Karpas-422 (cell line): ENCODE measurements at regions not wholly inside any gene's neighbourhood (a gene's known extent, or its start where the extent isn't known, plus 50 kb on each side); places are given as distances from the start of the nearest gene placed in this dataset.
"Not testable (repeated sequence)": the region's sequence is repeated elsewhere in the genome, so short reads cannot be mapped to it uniquely, and the experiment has no call there.

Experiments used
- DNase-seq: peaks from one replicate; pipeline ENCODE4 v3.0.0-alpha.2; 2015
- H2AFZ ChIP-seq: fragments of 200-600 bp; sonication (generic); 2 replicates; pipeline ENCODE4 v1.6.1; 2014; ENCODE audit warnings: antibody characterized with exemption, low read length, mixed read lengths
- H3K27ac ChIP-seq: fragments of 200-600 bp; sonication (generic); 2 replicates; pipeline ENCODE4 v1.5.1; 2014; ENCODE audit warnings: mild to moderate bottlenecking, low read length, moderate library complexity
- H3K27me3 ChIP-seq: fragments of 200-600 bp; sonication (generic); 2 replicates; pipeline ENCODE4 v1.6.1; 2014; ENCODE audit warnings: low read length, mixed read lengths
- H3K36me3 ChIP-seq: fragments of 200-600 bp; sonication (generic); 2 replicates; pipeline ENCODE4 v1.6.1; 2014; ENCODE audit warnings: low read length, mixed read lengths; ENCODE audit not compliant: insufficient read depth
- H3K4me1 ChIP-seq: fragments of 200-600 bp; sonication (generic); 2 replicates; pipeline ENCODE4 v1.6.1; 2014; ENCODE audit warnings: mild to moderate bottlenecking, low read length, mixed read lengths
- H3K4me2 ChIP-seq: fragments of 200-600 bp; sonication (generic); 2 replicates; pipeline ENCODE4 v1.6.1; 2014; ENCODE audit warnings: low read length, low read depth, mild to moderate bottlenecking; ENCODE audit not compliant: poor library complexity, severe bottlenecking
- H3K4me3 ChIP-seq: fragments of 200-600 bp; sonication (generic); 2 replicates; pipeline ENCODE4 v1.5.1; 2014; ENCODE audit warnings: mild to moderate bottlenecking, antibody characterized with exemption, low read length, mixed read lengths
- H3K79me2 ChIP-seq: fragments of 200-600 bp; sonication (generic); 2 replicates; pipeline ENCODE4 v1.6.1; 2014; ENCODE audit warnings: mild to moderate bottlenecking, low read length, mixed read lengths
- H3K9ac ChIP-seq: fragments of 200-600 bp; sonication (generic); 2 replicates; pipeline ENCODE4 v1.6.0; 2014; ENCODE audit warnings: low read length
- H3K9me2 ChIP-seq: fragments of 200-600 bp; sonication (generic), shearing (Covaris generic); replicated peaks from 2 replicates; pipeline ENCODE4 v1.6.0; 2014; ENCODE audit warnings: mild to moderate bottlenecking, low read length, moderate library complexity; ENCODE audit not compliant: insufficient read depth
- H3K9me3 ChIP-seq: fragments of 300-700, 200-600 bp; sonication (generic); 2 replicates; pipeline ENCODE4 v1.6.1; 2014; ENCODE audit warnings: low read length, mixed read lengths
- H4K20me1 ChIP-seq: fragments of 200-600 bp; sonication (generic); 2 replicates; pipeline ENCODE4 v1.6.1; 2014; ENCODE audit warnings: mild to moderate bottlenecking, antibody characterized with exemption, low read length, low read depth; ENCODE audit not compliant: insufficient read depth

GRCh38 chr4:189202869-189203271 lies 737.8 kb upstream of the FRG1 start:
- DNase-seq, result no peak
- H2AFZ ChIP-seq, result no peak overlapping the region
- no peak overlapping the region for H3K27ac ChIP-seq
- no peak overlapping the region for H3K9ac ChIP-seq
- peak overlapping the region; percentile 72 for H3K4me2 ChIP-seq
- H3K9me2 ChIP-seq, result no peaks in the 10 kb centered on the region
- no peaks in the 10 kb centered on the region for H3K36me3 ChIP-seq
- no peak overlapping the region for H3K4me3 ChIP-seq
- no peaks in the 10 kb centered on the region for H4K20me1 ChIP-seq
- H3K4me1 ChIP-seq, result peaks cover 10% of the 10 kb centered on the region; the same call in 1 of the 2 replicates
- no peaks in the 10 kb centered on the region for H3K79me2 ChIP-seq
- H3K27me3 ChIP-seq, result no peaks in the 10 kb centered on the region
- no peaks in the 10 kb centered on the region for H3K9me3 ChIP-seq

GRCh38 chr4:189204616-189205015 lies 736.1 kb upstream of the FRG1 start:
- no peak overlapping the region for H2AFZ ChIP-seq
- DNase-seq, result no peak
- H3K4me3 ChIP-seq, result no peak overlapping the region
- H3K27ac ChIP-seq, result no peak overlapping the region
- H3K36me3 ChIP-seq, result no peaks in the 10 kb centered on the region
- H3K9me2 ChIP-seq, result no peaks in the 10 kb centered on the region
- no peak overlapping the region for H3K4me2 ChIP-seq
- H3K9me3 ChIP-seq, result no peaks in the 10 kb centered on the region
- no peaks in the 10 kb centered on the region for H3K79me2 ChIP-seq
- no peaks in the 10 kb centered on the region for H3K27me3 ChIP-seq
- H4K20me1 ChIP-seq, result no peaks in the 10 kb centered on the region
- no peak overlapping the region for H3K9ac ChIP-seq
- peaks cover 10% of the 10 kb centered on the region; the same call in 1 of the 2 replicates for H3K4me1 ChIP-seq

GRCh38 chr4:189206953-189207352 lies 733.7 kb upstream of the FRG1 start:
- no peaks in the 10 kb centered on the region for H3K79me2 ChIP-seq
- H3K36me3 ChIP-seq, result no peaks in the 10 kb centered on the region
- H3K9ac ChIP-seq, result no peak overlapping the region
- H3K9me2 ChIP-seq, result no peaks in the 10 kb centered on the region
- no peaks in the 10 kb centered on the region for H3K27me3 ChIP-seq
- H2AFZ ChIP-seq, result no peak overlapping the region
- H3K4me2 ChIP-seq, result no peak overlapping the region
- H3K4me1 ChIP-seq, result peaks cover 7% of the 10 kb centered on the region; the same call in 1 of the 2 replicates
- H3K9me3 ChIP-seq, result no peaks in the 10 kb centered on the region
- no peak for DNase-seq
- H3K27ac ChIP-seq, result no peak overlapping the region
- H3K4me3 ChIP-seq, result no peak overlapping the region
- no peaks in the 10 kb centered on the region for H4K20me1 ChIP-seq

GRCh38 chr4:189207872-189208271 lies 732.8 kb upstream of the FRG1 start:
- Histone ChIP-seq H4K20me1 (no peaks in the 10 kb centered on the region), H3K79me2 (no peaks in the 10 kb centered on the region), H2AFZ (no peak overlapping the region), H3K4me1 (no peaks in the 10 kb centered on the region), H3K9ac (no peak overlapping the region), H3K9me3 (no peaks in the 10 kb centered on the region), H3K27me3 (no peaks in the 10 kb centered on the region), H3K27ac (no peak overlapping the region), H3K4me2 (no peak overlapping the region), H3K4me3 (no peak overlapping the region), H3K9me2 (no peaks in the 10 kb centered on the region), H3K36me3 (no peaks in the 10 kb centered on the region)
- no peak for DNase-seq

GRCh38 chr4:189215574-189215973 lies 725.1 kb upstream of the FRG1 start:
- Histone ChIP-seq H3K9ac (no peak overlapping the region), H3K27ac (no peak overlapping the region), H3K9me2 (no peaks in the 10 kb centered on the region), H3K36me3 (no peaks in the 10 kb centered on the region), H3K4me3 (no peak overlapping the region), H2AFZ (no peak overlapping the region), H3K27me3 (no peaks in the 10 kb centered on the region), H3K4me2 (no peak overlapping the region), H4K20me1 (no peaks in the 10 kb centered on the region), H3K9me3 (no peaks in the 10 kb centered on the region), H3K4me1 (no peaks in the 10 kb centered on the region), H3K79me2 (no peaks in the 10 kb centered on the region)
- no peak for DNase-seq

DNA sequence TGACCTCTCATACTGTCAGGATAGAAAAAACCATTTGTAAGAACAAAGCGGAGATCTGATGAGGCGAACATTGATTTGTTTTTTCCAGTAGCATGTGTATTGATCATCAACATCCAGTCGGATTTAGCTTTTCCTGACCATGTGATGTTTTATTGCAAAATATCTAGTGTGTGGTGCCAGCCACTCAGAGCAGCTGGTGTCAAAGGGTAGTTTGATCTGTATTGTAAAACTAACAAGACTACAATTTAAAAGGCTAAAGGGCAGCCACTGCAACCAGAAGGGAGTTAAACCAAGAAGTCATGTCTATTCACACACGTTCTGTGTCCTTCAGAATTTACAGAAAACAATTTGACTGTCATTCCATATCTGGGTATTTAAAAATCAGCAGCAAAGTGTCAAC lies 719.0 kb upstream of the FRG1 start:
- Histone ChIP-seq H3K27me3 (no peaks in the 10 kb centered on the region), H3K36me3 (no peaks in the 10 kb centered on the region), H3K79me2 (no peaks in the 10 kb centered on the region), H3K4me2 (no peak overlapping the region), H3K9ac (no peak overlapping the region), H2AFZ (no peak overlapping the region), H3K4me1 (no peaks in the 10 kb centered on the region), H3K27ac (no peak overlapping the region), H3K4me3 (no peak overlapping the region), H3K9me3 (no peaks in the 10 kb centered on the region), H4K20me1 (no peaks in the 10 kb centered on the region), H3K9me2 (no peaks in the 10 kb centered on the region)
- no peak for DNase-seq

- Histone ChIP-seq H3K9ac (no peak overlapping the region), H3K9me3 (no peaks in the 10 kb centered on the region), H3K4me1 (no peaks in the 10 kb centered on the region), H3K27me3 (no peaks in the 10 kb centered on the region), H3K79me2 (no peaks in the 10 kb centered on the region), H3K27ac (no peak overlapping the region), H3K4me3 (no peak overlapping the region), H3K4me2 (no peak overlapping the region), H3K9me2 (no peaks in the 10 kb centered on the region), H2AFZ (no peak overlapping the region), H4K20me1 (no peaks in the 10 kb centered on the region), H3K36me3 (no peaks in the 10 kb centered on the region)
- DNase-seq, result no peak
Measured at GRCh38 chr4:189228726-189229125, 711.9 kb upstream of the FRG1 start.

DNA sequence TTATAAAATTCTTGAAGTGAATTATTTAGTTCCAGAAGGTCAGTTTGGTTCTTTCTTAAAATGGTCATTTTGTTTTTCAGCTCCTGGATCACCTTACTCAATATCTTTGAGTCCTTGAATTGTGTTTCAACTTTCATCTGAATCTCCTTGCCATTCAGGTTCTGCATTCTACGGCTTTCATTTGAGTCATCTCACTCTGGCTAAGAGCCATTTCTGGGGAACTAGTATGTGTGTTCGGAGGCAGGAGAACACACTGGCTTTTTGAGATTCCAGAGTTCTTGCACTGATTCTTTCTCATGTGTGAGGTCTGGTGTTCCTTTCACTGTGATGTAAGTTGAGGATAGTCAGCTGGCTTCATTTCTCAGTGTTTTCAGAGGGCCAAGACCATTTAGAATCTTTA lies 708.4 kb upstream of the FRG1 start:
- Histone ChIP-seq H3K9me3 (no peaks in the 10 kb centered on the region), H3K27ac (no peak overlapping the region), H3K79me2 (no peaks in the 10 kb centered on the region), H3K4me2 (no peak overlapping the region), H4K20me1 (no peaks in the 10 kb centered on the region), H3K9ac (no peak overlapping the region), H3K27me3 (no peaks in the 10 kb centered on the region), H3K4me1 (no peaks in the 10 kb centered on the region), H3K9me2 (no peaks in the 10 kb centered on the region), H2AFZ (no peak overlapping the region), H3K36me3 (no peaks in the 10 kb centered on the region), H3K4me3 (no peak overlapping the region)
- DNase-seq, result no peak

- not testable (repeated sequence) for H3K4me1 ChIP-seq, H3K4me2 ChIP-seq, H3K9me2 ChIP-seq, DNase-seq, H3K27ac ChIP-seq, H4K20me1 ChIP-seq, H3K27me3 ChIP-seq, H3K4me3 ChIP-seq, H3K9ac ChIP-seq, H3K36me3 ChIP-seq, H2AFZ ChIP-seq, H3K79me2 ChIP-seq, H3K9me3 ChIP-seq
Measured at GRCh38 chr4:189233754-189234153, 706.9 kb upstream of the FRG1 start.
